GM21515 (cell line): ENCODE measurements at regions not wholly inside any gene's neighbourhood (a gene's known extent, or its start where the extent isn't known, plus 50 kb on each side); places are given as distances from the start of the nearest gene placed in this dataset.

Source experiments
- ATAC-seq: cut with Tn5 transposase; IDR thresholded peaks from one replicate; pipeline ENCODE4 v1.9.1; 2021; ENCODE audit not compliant: unreplicated experiment

DNA sequence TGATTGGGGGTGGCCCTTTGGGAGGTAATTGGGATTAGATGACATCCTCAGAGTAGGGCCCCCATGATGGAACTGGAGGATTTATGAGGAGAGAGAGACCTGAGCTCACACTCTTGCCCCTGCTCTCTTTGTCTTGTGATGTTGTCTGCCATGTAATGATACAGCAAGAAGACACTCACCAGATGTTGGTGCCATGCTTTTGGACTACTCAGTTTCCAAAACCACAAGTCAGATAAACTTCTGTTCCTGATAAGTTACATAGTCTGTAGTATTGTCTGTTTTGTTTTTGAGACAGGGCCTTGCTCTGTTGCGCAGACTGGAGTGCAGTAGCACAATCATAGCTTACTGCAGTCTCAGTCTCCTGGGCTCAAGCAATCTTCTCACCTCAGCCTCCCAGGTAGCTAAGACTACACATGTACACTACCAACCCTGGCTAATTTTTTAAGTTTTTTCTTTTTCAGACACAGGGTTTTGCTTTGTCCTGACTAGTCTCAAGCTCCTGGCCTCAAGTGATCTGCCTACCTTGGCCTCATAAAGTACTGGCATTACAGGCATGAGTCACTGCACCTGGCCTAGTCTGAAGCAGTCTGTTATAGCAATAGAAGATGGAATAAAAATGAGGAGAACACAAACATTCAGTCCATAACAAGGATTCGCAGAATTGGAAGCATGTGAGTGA lies 115.0 kb upstream of the GALNT2 start:
- no peak for ATAC-seq

DNA sequence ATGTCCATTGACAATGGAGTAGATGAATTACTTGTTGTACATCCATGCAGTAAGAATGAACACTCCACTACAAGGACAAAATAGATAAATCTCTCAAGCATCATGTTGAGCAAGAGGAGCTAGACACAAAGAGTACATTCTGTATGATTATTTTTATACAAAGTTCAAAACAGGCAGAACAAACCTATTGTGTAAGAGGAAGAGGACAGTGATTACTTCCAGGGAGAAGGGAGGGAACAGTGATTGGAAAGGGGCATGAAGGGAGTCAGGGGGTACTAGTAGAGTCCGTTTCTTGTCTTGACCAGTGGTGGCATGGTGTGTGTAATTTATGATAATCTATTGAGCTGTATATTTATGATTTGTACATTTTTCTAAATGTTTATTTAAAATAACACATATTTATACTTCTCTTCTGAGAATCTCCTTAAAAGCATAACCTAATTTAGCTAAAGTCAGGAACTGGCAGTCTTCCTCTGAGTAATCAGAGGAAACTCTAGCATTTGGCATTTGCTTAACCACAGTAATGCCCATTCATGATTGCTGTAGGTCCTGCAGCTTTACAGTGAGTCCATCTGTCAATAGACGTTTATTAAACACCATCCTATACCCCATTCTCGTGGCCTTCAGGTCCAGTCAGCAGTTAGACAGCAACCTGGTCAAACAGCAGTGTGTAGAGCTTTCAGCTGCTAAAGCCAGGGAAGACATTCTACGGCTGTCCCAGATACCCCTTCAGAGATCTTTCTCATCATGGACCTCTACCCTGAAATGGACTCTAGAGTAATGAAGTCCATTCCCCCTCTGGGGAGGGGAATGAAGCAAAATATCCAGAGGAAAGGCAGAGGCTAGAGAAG lies 114.1 kb upstream of the GALNT2 start:
- no peak for ATAC-seq

DNA sequence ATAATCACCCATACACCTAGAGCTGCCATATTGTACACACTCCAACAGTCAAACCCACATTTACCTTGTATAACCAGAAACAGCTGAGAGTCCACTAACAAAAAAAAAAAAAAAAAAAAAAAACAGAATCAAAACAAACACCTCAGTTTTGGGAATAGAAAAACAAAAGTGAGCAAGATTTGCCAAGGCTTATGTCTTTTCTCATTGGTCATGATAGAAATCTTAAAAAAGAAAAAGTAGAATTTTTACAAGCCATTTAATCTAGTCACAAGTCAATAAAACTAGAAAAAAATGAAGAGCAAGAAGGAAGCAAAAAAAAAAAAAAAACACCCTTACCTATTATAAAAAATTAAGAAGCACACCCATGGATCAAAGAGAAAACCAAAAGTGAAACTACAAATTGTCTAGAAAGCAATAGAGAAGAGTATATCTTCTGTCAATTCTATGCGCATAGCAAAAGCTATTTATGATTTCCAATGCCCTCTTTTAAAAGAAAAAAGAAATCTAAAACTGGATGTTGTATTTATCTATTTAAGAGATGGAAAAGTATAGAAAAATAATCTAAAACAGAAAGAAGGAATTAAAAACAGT lies 113.2 kb upstream of the GALNT2 start:
- no peak for ATAC-seq

DNA sequence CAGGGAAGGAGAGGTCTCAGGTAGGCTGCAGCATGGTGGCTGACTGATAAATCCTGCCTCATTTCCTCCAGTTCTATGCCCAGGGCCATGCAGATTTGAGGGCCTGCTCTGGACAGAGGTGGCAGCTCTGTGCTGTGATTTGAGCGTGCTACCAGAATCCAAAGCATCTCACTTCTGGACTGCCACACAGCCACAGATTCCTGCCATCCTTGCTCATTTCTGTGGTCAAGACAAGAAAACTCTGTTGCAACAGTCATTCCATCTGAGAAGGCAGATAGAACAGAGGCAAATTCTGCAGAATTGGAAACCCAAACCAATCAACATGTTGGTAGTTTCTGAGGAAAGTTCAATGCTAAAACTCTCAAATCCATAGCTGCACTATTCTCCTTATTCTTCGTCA lies 102.8 kb upstream of the GALNT2 start:
- ATAC-seq: no peak

DNA sequence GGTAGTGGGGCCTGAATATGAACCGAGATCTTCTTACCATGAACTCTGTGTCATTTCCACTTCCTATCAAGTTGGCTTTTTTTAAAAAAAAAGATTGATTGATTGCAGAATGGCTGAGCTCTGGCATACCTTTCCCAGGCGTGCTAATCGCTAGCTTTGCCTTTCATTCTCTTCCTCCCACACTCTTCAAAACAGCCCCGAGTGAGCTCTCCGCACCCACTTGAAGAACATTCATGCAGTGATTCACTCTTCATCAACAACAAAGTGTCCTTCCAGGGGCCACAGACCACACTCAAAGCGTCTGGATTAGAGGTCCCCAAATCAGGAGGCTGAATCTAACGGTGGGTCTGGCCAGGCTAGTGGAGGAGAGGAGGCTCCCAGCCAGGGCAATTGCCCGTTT lies 96.3 kb upstream of the GALNT2 start:
- no peak for ATAC-seq

DNA sequence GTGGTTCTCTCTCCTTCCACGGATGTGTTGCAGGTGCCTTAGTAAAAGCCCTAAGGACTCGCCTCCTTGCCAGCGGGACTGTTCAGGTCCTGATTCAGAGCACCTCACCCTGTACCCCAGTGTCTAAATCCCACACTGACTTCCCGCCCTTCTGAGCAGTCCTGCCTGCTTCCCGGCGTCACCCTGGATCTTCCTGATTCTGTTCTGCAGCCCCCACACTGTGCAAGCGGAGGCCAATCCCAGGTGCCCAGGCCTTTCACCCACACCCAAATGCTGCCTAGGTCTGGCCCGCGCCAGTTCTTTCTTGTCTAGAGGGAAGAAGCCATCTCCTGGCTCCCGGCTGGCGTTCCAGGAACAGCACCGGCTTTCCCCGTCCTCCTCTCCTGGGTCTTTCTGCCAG lies 95.9 kb upstream of the GALNT2 start:
- ATAC-seq: no peak

DNA sequence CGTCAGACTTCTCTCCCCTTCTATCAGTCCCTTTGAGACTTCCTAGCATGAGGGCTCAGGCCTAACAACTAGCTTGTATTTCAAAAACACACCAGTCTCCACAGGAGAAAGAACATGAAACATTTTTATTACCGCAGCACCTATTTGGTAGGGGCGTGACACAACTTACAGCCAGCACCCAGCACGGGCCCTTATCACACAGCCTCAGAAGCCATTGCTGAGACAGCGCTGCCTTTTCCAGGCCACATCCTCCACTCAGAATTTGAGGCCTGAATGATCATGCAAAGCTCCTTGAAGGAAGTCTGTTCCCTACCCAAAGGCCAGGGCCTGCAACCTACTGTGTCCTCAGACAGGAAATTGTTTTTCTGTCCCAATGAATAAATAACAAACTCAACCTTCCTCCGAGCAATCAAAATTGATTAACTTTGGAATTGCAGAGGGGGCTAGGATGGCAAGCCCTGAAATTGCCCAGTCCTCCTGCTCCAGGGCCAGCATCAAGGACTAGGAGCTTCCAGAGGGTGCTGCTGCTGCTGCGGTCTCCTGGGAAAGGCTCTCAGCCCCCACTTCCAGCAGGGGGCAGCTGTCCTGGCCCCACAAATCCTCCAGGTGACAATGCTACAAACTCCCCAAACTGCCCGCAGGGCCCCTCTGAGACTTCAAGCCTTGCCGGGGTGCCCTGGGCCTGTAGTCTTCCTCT lies 94.3 kb upstream of the GALNT2 start:
- ATAC-seq: no peak

DNA sequence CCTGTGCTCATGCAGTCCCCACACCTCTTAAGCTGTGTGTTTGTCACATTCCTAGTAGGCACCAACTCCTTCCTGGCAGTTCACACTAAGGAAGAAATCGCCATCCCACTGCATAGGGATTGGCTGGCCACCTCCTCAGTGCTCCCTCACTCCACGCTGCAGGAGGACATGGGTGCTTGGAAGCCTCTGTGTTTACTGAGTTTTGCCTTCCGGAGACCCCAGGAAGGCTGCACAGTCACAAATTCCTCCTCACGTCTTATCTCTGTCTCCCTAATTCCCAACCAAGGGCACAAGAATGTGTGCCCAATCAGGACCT lies 93.8 kb upstream of the GALNT2 start:
- no peak for ATAC-seq

DNA sequence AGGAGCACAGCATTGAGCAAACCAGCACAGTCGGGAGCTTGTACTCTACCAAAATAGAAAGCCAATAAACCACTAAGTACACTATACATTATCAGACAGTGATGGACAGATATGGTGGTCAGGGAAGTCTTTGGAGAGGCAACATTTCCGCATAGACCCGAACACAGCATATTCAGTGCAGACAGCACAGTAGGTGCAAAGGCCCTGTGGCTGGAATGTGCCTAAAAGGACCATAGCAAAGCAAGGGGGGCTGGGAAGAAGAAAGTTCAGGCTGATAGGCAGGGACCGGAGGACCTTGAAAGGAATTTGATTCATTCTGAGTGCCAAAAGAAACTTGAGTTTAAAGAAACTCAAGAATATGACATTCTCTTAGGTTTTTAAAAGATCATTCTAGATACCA lies 92.0 kb upstream of the GALNT2 start:
- ATAC-seq: no peak

DNA sequence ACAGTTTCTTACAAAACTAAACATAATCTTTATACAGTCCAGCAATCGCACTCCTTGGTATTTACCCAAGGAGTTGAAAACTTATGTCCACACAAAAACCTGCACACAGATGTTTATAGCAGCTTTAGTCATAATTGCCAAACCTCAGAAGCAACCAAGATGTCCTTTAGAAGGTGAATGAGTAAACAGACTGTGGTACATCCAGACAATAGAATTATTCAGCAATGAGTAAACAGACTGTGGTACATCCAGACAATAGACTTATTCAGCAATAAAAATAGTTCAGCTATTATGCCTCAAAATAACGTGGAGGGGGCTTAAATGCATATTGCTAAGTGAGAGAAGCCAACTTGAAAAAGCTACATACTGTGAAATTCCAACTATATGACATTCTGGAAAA lies 87.0 kb upstream of the GALNT2 start:
- no peak for ATAC-seq

DNA sequence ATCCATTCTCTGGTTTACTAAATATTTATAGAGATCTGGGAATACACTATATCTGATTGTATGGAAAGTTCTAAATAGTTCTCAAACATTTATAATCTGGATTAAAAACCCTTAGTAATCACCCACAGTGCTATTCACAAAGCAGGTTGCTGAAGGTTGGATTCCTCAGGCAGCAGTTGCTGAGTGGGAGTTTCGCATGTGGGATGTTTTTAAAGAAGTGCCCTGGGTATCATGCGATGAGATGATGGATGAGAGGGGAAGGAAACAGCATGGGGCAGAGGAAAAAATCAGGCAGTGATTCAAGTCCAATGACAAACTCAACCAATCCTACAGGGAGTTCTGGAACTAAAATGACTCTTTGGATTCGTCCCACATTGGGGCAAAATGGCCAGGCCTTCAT lies 85.3 kb upstream of the GALNT2 start:
- ATAC-seq: no peak

DNA sequence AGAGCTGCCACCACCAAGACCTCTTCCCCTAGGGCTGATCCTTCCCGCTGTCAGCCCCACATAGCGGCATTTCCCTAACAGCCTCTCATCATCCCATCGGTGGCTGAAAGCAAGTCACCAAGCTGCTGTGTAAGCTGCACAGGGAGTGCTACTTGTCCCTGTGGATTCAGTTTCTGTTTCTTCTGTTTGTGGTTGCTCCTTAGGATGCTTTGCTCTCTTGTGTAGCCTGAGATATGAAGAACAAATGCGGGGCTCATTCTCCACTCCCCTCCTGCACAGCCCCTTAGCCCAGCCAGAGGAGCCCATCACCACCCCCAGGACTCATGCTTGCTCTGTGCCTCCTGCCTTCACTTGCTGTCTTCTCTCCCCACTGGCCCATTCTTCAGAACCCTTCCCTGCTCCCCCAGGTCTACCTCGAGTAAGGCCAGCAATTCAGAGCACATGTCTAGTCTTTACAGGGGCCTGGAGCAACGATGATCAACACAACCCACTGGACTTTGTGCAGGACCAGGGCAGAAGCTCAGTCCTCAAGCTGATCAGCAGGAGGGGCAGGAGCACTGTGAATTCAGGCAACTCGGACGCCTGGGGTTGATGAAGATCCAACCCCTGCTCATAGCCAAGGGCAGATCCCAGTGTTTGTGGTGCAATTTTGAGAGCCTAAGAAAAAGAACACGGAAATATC lies 82.6 kb upstream of the GALNT2 start:
- ATAC-seq: no peak

DNA sequence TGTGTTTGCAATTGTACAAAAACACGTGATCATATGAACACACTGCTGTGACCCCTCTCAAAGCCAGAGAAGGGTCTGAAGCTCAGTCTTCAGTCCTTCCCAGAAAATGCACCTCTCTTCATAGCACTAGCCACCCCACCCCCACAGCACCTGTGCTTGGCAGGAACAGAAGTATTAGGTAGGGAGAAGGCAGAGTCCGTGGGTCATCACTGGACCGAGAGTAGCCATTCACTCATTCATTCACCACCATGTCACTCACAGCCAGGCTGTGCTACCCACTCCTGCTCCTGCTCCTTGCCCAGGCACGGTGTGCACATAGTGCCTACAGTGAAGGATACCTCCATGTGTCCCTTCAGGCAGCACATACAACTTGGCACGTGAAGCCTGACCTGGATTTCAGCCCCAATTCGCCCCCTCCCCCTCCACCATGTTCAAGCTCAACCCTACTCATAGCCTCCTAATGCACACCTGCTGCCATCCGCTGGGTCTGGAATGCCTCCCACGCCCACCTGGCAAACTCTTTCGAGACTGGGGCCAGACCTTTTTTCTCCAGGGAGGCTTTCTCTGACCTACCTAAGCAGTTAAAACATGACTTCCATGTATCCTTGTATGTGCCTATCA lies 81.9 kb upstream of the GALNT2 start:
- ATAC-seq: no peak

DNA sequence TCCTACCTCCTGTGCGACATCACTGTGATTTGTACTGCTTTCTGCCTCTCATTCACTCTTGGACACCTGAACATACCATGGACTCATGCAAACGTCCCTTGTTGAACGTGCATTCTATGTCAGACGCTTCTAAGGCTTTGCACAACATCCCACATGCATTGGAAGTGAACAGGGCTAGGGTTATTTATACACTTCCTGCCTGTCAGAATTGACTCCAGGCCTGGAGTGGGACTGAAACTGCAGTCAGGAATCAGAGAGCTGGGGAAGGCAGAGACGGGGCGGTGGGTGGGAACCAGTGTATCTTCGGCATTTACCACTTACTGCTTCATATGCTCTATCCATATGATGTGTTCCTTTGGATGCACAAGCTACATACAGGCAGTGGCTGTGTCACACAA lies 81.4 kb upstream of the GALNT2 start:
- ATAC-seq: no peak

DNA sequence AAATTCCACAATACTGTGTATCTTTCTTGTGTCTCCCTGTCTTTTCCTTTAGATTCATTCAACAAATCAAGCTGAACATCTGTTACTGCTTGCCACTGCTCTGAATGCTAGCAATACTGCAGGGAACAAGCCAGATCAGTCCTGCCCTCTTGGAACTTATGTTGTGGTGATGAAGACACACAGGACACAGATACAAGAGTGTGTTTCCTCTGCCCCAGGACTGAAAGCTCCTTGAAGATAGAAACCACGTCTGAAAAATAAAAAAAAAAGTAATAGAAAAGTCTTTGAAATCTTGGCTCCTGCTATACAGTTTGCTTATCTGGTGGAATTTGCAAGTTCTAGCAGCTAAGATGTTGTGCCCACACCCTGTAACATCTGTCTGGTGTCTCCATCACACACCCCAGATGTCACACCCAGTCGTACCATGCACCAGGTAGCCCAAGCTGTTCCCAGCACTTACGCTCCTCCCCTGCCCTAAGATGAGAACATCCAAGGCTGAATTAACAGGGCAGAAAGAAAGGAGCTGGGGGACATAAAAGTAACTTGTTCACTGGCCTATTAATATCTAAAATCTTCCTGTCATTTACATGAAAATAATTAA lies 80.2 kb upstream of the GALNT2 start:
- ATAC-seq: no peak

DNA sequence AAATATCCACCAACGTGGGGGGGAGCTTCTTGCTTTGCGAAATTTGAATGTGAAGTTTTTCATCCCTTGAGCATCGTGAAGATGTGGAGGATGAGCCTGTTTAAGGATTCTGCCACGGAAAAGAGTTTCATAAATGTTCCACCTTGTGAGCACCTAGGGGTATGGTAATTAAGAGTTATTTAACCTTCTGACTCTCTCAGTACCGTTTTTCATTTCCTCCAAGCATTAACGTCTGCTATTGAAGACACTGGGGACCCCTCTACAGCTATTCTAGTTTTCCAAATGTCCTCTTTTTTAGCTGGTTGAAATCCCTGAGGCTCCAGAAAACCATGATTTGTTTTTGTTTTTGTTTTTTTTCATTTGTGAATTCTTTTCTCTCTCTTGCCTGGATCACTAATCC lies 79.1 kb upstream of the GALNT2 start:
- ATAC-seq: no peak

DNA sequence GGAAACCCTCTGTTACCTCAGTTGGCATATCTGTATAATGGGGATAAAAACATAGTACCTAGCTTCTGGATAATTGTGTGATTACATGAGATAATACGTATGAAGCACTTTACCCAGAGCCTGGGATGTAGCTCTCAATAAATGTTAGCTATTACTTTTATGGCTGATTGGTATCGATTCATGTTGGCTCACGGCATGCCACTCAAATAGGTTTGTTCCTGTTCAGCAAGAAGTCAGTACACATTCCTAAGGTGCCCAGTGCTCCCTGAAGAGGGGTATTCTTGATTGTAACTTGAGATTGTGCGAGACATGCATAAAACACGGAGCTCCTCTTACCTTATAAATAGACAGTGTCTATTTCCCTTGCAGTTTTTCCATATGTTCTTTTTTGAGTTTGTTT lies 78.5 kb upstream of the GALNT2 start:
- no peak for ATAC-seq

DNA sequence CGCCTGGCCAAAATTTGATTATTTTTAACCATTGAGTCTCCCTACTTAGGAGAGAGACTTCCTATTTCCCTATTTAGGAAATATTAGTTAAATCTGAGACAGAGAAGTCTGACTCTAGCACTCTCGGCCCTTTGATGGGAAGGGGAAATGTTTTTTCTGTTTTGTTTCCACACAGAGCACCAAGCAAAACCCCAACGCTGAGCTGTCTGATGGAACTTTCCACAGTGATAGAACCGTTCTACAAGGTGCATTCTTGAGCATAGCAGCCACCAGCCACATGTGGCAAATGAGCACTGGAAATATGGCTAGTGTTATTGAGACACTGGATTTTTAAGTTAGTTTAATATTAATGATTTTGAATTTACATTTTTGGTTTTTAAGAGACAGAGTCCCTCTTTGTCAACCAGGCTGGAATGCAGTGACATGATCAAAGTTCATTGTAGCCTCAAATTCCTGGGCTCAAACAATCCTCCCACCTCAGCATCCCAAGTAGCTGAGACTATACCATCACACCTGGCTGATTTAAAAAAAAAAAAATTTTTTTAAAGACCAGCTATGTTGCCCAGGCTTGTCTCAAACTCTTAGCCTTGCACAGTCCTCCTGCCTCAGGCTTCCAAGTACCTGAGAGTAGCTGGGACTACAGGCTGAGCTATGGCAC lies 77.3 kb upstream of the GALNT2 start:
- no peak for ATAC-seq

DNA sequence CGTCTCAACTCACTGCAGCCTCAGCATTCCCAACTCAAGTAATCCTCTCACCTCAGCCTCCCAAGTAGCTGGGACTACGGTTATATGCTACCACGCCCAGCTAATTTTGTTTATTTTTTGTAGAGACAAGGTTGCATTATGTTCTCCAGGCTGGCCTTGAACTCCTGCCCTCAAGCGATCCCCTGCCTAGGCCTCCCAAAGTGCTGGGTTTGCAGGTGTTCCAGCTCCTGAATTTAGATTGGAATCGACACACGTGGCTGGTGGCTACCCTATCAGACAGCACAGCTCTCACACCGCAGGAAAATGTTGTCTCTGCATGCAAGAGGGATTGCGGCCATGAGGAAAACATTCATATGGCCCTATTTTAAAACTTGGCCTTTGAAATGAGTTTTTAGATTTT lies 76.7 kb upstream of the GALNT2 start:
- no peak for ATAC-seq

DNA sequence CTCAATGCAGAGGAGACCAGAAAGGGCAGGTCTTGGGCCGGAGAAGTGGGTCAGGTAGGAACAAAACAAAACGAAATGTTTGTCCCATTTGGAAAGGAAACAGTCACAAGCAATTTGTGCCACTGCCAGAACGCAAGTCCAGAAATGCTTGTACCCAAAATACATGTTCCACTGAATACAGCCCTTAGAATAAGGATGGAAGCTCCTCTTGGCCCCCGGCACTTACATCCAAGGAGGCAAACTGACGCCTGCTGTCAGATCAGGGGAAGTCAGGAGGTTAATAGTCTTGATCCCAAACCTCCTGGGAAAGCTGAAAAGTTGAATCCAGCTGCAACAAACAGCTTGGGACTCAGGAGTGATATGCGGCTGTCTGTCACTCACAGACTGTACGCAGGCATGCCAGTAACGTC lies 75.9 kb upstream of the GALNT2 start:
- ATAC-seq: no peak
